Activated naive CD4-positive, alpha-beta T cell treated with anti-CD3 and anti-CD28 coated beads, Interleukin-2, amount 50 U/mL, for 72 hours (primary cell): ENCODE measurements at regions not wholly inside any gene's neighbourhood (a gene's known extent, or its start where the extent isn't known, plus 50 kb on each side); places are given as distances from the start of the nearest gene placed in this dataset.

Source experiments
- ATAC-seq, 2 donors: fragments of 150-1000 bp; cut with Tn5 transposase; 2 replicates each; pipeline ENCODE4 v1.10.0; 2021; ENCODE audit warnings: mild to moderate bottlenecking in 2 of 2, moderate library complexity in 2 of 2
- DNase-seq, 2 donors: peaks; one replicate each; pipeline ENCODE4 v3.0.0; 2021 to 2022; ENCODE audit warnings: low spot score in 2 of 2
- H3K27ac Mint-ChIP-seq, 2 donors: one replicate each; pipeline ENCODE4 v1.8.0; 2022; ENCODE audit warnings: mild to moderate bottlenecking in 2 of 2, mixed read lengths in 2 of 2
- H3K36me3 Mint-ChIP-seq, 2 donors: one replicate each; pipeline ENCODE4 v1.8.0; 2022; ENCODE audit warnings: mixed read lengths in 2 of 2
- H3K9me3 Mint-ChIP-seq, 2 donors: one replicate each; pipeline ENCODE4 v1.8.0; 2022; ENCODE audit warnings: mixed read lengths in 2 of 2

DNA sequence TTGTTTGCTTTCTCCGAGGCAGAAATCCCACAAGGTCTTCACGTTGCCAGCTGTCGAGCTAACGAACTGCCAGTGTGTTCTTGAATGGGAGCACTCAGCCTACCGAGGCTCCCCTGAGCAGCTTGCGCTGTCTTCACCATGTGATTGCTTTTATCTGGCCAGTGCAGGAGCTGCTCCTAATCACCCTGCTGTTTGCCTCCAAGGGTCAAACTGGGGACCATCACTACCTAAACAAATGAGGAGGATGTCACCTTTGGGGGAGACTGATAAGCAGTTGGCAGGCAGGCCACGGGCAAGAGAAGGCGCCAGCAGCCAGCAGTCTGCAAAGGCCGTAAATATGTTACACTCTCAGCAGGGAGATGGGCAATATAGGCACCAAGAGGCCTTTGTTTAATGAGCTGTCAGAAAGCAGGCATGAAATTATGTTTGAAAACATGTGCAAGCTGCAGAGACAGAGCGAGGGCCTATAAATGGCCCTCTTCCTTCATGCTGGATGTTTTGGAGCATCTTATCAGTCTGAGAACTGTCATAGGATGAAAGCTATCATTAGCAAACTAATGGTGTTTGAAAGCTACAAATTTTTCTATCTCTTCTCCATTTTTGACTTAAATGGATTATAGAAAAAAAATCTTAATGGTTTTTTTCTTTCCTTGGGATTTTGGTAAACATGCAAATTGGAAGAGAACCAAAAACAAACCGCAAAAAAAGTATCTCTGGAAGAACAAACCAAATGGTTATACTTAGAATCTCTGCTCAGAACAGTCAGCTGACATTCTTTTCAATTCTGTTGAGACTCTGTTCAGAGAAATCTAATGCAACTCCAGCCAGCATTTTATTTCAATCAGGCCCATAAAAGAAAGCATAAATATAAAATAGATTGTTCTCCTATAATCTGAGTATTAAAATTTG is 267.3 kb upstream of the NPVF start:
- Mint-ChIP-seq H3K27ac (no peak overlapping the region), H3K36me3 (peaks cover 0 to 4% of the 10 kb centered on the region in 2 donors), H3K9me3 (no peaks in the 10 kb centered on the region)
- ATAC-seq (no peak), DNase-seq (no peak)

DNA sequence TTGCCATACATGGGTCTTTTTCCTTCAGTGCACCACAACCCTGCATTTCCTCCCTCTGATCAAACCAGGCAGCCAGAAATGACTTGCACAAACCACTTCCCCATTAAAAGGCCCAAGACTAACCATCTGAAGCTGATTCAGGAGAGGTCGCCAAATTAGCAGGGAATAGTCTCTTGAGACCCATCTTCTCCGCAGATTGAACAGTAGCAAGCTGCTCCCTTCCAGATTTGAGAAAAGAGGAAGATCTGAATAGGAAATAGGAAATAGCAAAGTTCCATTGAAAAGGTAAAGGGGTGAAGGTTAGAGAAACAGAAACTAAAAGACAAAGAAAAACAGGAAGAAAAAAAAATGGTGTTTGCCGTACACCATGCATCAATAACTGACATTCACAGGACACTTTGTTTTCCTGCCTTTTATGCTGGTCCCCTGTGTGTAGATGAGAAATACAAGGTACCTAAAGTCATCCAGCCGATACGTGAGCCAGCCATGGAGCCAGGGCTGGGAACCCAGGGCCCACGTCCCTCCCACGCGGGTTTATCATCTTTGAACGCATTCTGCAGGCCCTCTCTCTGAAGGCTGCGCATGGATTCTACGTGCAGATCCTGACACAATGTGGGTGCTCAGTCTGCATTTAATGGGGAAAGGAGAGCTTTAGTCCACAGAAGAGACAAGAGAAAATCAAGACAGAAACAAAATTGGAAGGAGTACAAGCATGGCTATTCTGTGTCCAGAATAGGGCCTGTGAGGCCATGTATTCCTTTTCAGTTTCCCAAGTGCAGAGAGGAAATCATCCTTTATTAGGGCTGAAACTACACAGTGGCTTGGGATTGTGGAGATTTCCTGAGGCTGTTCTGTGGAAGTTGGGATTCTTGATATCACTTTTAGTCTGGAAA is 268.4 kb upstream of the NPVF start:
- DNase-seq (peak in 1 of 2 donors; percentile 9), ATAC-seq (peak; percentile 70 to 71)
- Mint-ChIP-seq H3K36me3 (peaks cover 0 to 4% of the 10 kb centered on the region in 2 donors), H3K9me3 (peaks cover 0 to 1% of the 10 kb centered on the region in 2 donors), H3K27ac (peak overlapping the region; percentile 81 to 97)

DNA sequence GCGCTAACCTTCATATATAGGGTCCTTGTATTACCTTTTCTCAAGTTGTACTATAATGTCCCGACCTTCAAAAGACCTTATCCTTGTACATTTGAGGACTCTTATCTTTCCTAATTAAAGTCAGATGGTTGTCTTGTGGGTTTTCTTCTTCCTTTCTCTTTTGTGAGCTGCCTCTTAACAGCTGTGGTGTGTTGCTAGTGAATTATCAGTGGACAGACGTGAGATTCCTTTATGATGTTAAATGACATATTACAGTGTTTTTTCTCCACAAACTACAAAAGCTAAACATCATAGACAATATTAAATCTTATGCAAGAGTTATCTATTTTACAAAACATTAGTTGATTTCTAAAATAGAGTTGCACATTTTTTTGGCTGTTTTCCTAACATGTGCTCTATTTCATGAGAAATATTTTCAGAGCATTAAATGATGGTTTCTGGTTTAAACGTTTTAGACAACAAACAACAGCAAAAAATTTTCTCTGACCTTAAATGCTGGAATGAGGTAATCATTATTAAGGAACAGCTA is 272.2 kb upstream of the NPVF start:
- ATAC-seq (no peak), DNase-seq (no peak)
- H3K9me3 Mint-ChIP-seq: peaks cover 0 to 3% of the 10 kb centered on the region in 2 donors
- H3K36me3 Mint-ChIP-seq: peaks cover 0 to 4% of the 10 kb centered on the region in 2 donors
- H3K27ac Mint-ChIP-seq: no peak overlapping the region

DNA sequence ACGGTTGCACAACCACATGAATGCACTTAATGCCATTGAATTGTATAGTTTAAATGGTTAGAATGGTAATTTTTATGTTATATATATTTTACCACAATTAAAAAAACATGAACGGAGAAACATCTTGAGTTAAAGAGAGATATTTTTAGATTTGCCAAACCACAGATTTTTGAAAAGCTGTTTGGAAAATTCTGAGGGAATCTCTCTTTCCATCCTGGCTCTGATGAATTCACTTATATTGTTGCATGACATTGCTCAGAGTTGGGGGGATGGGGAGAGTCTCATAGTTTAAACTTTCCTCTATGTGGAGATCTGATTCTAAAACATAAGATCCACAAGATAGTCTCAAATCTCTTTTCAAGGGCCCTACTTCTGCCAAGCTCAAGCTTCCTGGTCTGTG is 275.0 kb upstream of the NPVF start:
- Mint-ChIP-seq H3K27ac (no peak overlapping the region), H3K36me3 (no peaks in the 10 kb centered on the region), H3K9me3 (peaks cover 0 to 3% of the 10 kb centered on the region in 2 donors)
- DNase-seq (no peak), ATAC-seq (no peak)

DNA sequence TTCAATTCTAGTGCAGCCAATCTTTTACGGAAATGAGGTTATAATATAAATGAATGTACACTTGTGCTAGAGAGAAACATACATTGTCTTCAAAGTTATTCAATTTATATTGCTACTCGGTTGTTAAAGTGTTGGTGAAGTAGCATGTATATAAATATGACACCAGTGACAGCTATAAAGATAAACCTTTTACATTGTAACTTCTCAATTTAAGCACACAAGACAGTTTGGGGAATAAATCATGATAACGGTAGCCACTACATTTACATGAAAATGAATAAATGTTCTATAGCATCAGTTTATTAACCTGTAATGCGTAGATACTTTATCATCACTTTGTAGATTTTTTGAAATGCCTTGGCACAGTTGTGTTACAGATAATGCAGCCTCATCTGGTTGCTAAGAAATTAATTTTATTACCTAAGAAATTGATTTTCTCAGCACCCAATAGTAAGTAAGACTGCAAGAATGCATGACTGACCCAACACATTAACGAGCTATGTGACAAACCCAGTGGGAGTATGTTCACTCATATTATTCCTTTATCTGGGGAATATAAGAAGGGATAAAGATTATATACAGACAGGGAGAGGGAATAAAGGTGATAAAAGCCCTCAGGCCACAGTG is 283.9 kb upstream of the NPVF start:
- Mint-ChIP-seq H3K9me3 (no peaks in the 10 kb centered on the region), H3K27ac (no peak overlapping the region), H3K36me3 (no peaks in the 10 kb centered on the region)
- ATAC-seq: no peak
- DNase-seq: no peak

DNA sequence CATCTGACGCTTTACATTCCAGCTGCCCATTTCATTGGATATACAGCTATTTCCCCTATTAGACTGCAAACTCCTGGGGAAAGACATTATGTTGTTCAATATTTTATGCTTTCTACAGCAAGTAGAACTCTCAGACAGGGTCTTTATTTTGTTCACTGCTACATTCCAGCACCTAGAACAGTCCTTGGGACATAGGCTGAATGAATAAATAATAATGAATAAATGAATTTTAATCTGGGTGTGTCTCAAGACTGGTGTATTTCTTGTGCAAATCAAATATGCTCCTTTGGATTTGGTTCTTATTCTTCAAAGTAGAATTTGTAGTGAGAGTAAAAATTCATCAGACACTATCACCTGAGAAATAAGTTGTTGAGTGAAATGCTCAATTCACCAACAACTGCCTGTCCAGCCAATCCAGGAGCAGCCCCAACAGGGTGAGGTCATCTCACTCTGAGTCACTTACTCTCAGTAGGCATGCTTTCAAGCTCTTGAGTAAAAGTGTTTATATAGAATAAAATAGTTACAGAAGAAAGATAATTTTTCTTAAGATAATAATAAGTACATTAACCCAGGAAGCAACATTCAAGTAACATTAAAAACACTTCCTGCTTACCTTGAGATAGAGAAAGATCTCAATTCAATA is 287.5 kb upstream of the NPVF start:
- no peak for DNase-seq
- peak; percentile 44 to 87 for ATAC-seq
- Mint-ChIP-seq H3K27ac (no peak overlapping the region), H3K36me3 (peaks cover 5 to 13% of the 10 kb centered on the region in 2 donors), H3K9me3 (peaks cover 3 to 9% of the 10 kb centered on the region in 2 donors)

DNA sequence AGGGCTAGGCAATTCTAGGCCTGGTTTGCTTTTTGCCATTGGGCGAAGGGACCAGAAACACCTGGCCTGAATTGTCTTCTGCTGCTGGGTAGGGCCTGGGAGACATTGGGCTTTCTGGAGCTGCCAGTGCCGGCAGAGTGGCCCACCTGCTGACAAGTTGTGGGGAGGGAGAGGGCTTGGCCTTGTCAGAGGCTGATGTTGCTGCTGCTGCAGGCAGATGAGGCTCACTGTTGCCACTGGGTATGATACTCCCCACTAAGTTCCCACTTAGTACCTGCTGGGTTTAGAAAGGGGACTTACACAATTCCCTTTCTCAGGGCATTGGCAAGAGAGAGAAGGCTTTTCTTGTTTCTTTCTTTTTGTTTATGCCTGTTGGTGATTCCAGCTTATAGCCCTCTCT is 289.6 kb upstream of the NPVF start:
- Mint-ChIP-seq H3K27ac (no peak overlapping the region), H3K36me3 (peaks cover 5 to 28% of the 10 kb centered on the region in 2 donors), H3K9me3 (peaks cover 7 to 15% of the 10 kb centered on the region in 2 donors)
- ATAC-seq (no peak), DNase-seq (no peak)

DNA sequence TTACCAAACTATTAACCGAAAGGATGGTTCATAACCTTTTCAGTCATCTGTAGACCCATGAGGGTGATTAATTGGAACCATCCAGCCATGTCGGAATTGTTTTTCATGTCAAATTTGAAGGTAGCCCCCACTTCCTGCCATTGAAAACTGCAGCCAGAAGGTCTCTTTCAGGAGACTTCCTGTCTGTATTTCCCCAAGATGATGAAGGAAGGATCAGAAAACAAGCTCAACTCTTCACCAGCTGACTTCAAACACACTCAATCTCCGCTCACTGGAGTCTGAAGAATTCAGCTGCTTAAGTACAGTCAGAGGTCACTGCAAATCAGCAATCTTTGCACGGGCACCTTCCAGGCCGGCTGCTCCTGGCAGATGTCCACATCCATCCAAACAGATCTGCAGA is 291.7 kb upstream of the NPVF start:
- no peak for DNase-seq
- peak overlapping the region; percentile 65 for H3K27ac Mint-ChIP-seq
- H3K9me3 Mint-ChIP-seq: peaks cover 16 to 24% of the 10 kb centered on the region in 2 donors
- peaks cover 5 to 28% of the 10 kb centered on the region in 2 donors for H3K36me3 Mint-ChIP-seq
- ATAC-seq: peak in 1 of 2 donors; percentile 28

DNA sequence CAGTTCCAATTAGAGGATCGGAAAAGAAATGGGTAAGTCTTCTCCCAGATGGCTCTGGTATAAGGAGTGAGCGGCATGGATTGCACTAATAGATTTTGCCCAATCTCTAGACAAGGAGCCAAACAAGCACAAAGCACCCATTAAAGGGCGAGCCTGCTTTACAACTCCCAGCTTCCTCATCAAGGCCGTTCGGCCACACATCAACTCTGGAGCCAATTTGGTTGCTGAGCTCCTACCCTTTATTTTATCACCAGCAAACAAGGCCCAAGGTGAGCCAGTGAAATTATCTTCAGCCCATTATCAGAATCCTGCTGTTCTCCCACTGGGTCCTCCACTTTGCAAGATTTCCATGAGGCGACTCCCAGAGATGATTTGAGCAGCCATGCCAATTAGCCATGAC is 292.2 kb upstream of the NPVF start:
- H3K36me3 Mint-ChIP-seq: peaks cover 5 to 28% of the 10 kb centered on the region in 2 donors
- DNase-seq (no peak), ATAC-seq (no peak)
- H3K27ac Mint-ChIP-seq: peak overlapping the region; percentile 65
- peaks cover 16 to 24% of the 10 kb centered on the region in 2 donors for H3K9me3 Mint-ChIP-seq

DNA sequence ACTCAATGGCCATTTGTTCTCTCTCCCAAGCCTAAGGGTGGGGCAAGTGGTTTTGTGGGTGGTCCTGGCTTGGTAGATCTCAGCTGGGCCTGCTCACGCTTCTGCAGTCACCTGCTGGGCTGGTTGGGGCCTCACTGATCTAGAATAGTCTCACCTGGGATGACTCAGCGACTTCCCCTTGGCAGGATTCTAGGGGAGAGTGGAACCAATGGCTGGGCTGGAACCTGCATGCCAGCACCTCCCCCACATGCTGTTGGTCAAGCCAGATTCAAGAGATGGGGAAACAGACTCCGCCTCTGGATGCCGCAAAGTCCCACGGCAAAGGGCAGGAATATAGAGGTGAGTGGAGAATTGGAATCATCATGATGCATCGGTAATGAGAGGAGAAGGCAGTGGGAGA is 292.9 kb upstream of the NPVF start:
- Mint-ChIP-seq H3K9me3 (peaks cover 16 to 24% of the 10 kb centered on the region in 2 donors), H3K36me3 (peaks cover 5 to 28% of the 10 kb centered on the region in 2 donors), H3K27ac (peak overlapping the region in 1 of 2 donors; percentile 65)
- no peak for DNase-seq
- no peak for ATAC-seq

DNA sequence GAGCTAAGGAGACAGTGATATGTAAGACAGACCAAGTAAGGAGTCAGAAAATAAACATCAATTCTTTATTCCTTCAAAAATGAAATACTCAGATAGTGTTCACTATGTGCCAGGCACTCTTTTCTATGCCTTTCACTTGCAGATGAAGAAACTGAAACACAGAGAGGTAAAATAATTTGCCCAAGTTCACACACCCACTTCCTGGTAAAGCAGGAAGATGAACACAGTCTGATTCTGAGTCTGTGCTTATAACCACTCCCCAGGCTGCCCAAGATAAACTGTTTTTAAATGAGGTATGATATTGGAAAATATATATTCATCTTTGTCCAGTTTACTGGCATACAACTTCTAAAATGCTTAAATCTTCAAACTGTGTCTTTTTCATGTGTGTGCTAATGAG is 294.4 kb upstream of the NPVF start:
- Mint-ChIP-seq H3K9me3 (peaks cover 16 to 24% of the 10 kb centered on the region in 2 donors), H3K36me3 (peaks cover 5 to 28% of the 10 kb centered on the region in 2 donors), H3K27ac (peak overlapping the region in 1 of 2 donors; percentile 65)
- ATAC-seq (peak in 1 of 2 donors; percentile 48), DNase-seq (no peak)

DNA sequence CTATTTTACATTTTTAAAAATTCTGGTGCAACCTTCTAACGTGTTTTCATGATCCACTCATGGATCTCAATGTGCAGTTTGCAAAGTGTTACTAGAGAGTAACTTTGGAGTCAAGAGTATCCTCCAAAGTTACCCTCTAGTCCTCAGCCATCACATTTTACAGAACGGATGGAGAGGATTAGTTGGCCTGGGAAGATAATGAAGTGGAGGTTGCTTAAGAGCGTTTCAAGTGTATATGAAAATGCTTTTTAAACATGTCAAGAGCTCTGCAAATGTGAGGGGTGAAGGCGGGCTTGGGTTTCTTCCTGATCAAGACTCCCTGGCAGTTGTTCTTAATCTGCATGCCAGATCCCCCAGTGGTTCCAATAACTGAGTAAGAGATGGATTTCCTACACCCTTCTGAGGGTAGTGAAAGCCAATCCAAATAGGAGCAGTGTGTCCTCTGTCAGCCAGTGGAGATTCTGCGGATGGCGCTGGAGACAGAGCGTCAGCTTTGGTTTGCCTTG is 299.4 kb upstream of the NPVF start:
- Mint-ChIP-seq H3K27ac (no peak overlapping the region), H3K9me3 (peaks cover 9% of the 10 kb centered on the region in 2 donors), H3K36me3 (no peaks in the 10 kb centered on the region)
- DNase-seq: no peak
- ATAC-seq: no peak

DNA sequence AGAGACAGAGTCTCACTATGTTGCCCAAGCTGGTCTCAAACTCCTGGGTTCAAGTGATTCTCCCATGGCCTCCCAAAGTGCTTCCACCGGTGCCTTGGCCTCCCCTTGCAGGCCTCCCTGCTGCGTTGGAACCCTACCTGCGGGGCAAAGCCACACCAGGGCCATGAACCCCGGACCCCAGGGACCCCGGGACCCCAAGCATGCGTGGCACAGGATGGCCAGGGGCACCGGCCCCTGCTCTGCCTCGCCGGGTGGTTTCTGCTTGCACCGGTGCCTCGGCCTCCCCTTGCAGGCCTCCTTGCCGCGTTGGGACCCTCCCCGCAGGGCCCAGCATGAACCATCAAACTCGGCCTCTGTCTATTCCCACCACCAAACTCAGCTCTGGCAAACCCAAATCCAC is 301.0 kb upstream of the NPVF start:
- DNase-seq (no peak), ATAC-seq (no peak)
- Mint-ChIP-seq H3K27ac (peak overlapping the region in 1 of 2 donors; percentile 82), H3K9me3 (no peaks in the 10 kb centered on the region), H3K36me3 (no peaks in the 10 kb centered on the region)

DNA sequence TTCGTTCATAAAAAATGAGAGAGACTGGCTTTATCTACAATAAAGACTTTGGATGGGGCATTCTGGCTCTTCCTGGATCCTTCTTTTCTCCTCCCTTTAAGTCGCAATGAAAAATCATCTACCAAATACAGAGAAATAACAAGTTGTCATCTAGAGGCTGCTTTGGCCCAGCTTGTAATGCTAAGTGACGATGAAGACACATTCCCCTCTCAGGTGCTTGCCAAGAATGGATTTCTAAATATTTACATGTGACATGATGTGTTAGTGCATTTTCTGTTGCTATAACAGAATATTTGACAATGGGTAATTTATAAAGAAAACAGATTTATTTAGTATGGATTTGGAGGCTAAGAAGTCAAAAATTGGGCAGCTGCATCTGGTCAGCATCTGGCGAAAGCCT is 308.6 kb upstream of the NPVF start:
- Mint-ChIP-seq H3K27ac (no peak overlapping the region), H3K9me3 (no peaks in the 10 kb centered on the region), H3K36me3 (no peaks in the 10 kb centered on the region)
- no peak for ATAC-seq
- DNase-seq: no peak

DNA sequence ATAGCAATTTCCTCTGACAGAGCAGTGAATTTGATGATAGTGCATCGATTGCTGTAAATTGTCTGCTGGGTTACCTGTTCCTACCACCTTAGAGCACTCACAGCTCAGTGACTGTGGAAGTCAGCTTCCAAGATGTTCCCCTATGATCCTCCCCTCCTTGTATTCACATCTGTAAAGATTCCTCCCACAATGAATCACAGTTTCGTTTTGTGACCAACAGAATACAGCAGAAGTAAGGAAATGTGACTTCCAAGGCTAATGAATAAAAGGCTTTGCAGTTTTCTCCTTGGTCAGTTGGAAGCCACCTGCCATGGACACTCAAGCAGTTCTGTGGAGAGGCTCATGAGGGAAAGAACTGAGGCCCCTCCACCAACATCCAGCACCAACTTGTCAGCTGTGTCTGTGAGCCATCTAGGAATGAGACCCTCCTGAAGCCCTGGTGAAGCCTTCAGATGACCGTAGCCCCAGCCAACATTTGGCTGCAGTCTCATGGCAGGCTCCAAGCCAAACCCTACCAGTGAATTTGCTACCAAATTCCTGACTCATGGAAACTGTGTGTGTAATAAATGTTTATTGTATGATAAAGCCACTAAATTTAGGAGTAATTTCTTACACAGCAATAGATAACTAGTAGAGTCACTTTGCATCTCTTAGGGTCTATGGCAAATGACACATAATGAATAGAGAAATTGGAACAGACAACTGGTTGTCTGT is 309.5 kb upstream of the NPVF start:
- Mint-ChIP-seq H3K27ac (no peak overlapping the region), H3K9me3 (no peaks in the 10 kb centered on the region), H3K36me3 (no peaks in the 10 kb centered on the region)
- ATAC-seq (no peak), DNase-seq (no peak)
